ENCODE measurements at regions not wholly inside any gene's neighbourhood (a gene's known extent, or its start where the extent isn't known, plus 50 kb on each side); places are given as distances from the start of the nearest gene placed in this dataset.

DNA sequence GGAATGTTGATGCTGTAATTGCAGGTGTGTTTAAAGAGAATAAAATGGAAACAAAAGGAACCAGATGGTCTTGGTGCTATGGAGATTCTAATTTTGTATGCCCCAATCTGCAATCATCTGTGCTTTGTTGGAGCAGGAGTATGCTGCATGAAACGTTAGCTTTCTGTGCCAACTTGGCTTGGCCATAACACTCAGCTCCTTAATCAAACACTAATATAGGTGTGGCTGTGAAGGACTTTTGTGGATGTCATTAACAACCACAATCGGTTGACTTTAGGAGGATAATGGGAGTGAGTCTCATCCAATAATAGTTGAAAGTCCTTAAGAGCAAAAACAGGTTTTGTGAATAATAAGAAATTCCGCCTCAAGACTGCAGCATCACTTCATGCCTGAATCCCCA lies 399.2 kb downstream of the NLGN4X start:
- DNase-seq: no peak

GRCh38 chrX:5829060-5829459 lies 399.6 kb downstream of the NLGN4X start:
- no peak for DNase-seq

GRCh38 chrX:5823903-5824302 lies 404.8 kb downstream of the NLGN4X start:
- no peak for DNase-seq

DNA sequence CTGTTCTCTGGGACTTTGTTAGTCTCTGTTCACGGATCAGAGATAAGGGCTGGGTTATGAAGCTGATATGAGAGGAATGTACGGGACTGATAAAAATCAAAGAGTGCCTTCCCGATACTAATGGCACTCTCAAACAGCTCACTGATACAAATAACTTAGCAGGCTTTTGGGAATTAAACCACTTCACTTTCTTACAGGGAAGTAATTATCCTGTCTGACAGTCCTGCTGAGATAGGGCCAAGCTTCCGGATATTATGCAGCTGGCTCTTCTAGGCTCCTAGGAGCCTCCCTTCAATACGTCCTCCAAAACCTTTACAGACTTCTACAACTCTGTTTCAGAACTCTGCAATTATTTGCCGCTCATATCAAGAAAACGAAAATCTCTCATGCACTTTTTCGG lies 418.0 kb downstream of the NLGN4X start:
- no peak for DNase-seq

GRCh38 chrX:5807181-5807580 lies 421.5 kb downstream of the NLGN4X start:
- DNase-seq: no peak

GRCh38 chrX:5802391-5802790 lies 426.3 kb downstream of the NLGN4X start:
- DNase-seq: no peak

DNA sequence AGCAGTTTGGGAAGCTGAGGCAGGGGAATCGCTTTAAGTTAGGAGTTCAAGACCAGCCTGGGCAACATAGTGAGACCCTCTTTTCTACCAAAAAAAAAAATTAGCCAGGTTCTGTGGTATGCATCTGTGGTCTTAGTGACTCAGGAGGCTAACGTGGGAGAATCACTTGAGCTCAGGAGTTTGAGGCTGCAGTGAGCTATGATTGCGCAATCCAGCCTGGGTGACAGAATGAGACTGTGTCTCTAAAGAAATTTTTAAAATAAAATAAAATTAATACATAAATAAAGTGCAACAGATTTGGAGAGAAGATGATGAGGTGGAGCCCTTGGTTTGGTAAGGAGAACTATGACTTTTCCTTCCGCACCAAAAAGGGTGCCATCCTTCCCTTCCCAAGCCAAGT lies 436.9 kb downstream of the NLGN4X start:
- DNase-seq: no peak

- DNase-seq: no peak
Observed at GRCh38 chrX:5788910-5789309, 439.8 kb downstream of the NLGN4X start.

DNA sequence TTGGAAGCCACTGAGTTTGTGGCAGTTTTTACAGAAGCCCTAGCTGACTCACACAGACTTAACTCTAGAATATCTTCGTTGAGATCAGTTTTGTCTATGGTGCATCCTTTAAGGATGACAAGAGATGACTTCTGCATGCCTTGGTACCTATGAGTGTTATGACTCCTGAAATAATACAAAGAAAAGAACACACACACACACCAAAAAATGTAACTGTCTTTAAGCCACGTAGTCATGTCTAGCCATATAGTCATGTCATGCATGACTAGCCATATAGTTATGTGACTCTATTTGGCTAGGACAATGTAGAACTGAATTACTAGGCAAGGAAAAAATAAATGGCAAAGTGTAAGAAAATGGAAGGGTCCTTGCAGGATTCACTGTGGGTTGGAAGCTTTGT lies 447.8 kb downstream of the NLGN4X start:
- no peak for DNase-seq

- no peak for DNase-seq
Observed at GRCh38 chrX:5775846-5776430, 452.7 kb downstream of the NLGN4X start.

DNA sequence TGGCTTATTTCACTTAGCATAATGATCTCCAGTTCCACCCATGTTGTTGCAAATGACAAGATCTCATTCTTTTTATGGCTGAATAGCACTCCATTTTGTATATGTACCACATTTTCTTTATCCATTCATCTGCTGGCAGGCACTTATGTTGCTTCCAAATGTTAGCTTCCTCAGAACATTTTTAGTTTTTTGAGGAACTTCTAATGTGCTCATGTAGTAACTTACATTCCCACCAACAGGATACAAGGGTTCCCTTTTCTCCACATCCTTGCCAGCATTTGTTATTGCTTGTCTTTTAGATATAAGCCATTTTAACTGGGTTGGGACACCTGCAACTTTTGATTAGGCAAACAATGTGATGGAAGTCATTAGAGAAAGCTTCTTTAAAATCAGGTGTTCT lies 454.2 kb downstream of the NLGN4X start:
- no peak for DNase-seq

DNA sequence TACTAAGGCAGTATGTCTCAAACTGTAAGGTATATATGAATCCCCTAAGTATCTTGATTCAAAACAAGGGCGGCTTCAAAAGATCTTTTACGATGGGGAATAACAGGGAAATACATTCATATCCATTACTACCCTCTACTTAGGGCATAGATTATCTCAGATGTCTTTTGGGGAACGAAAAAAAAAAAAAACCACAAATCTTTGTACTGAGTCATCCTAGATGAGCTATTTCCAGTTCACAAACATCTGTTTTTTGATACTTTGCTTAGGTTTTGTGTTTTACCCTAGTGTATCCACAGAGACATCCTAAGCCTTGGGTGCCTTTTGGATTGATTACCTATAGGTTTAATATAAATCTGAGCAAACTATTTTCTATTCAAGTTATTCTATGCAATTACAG lies 457.2 kb downstream of the NLGN4X start:
- no peak for DNase-seq

- no peak for DNase-seq
Observed at GRCh38 chrX:5756616-5757015, 472.1 kb downstream of the NLGN4X start.

GRCh38 chrX:5753291-5753690 lies 475.4 kb downstream of the NLGN4X start:
- DNase-seq: no peak

DNA sequence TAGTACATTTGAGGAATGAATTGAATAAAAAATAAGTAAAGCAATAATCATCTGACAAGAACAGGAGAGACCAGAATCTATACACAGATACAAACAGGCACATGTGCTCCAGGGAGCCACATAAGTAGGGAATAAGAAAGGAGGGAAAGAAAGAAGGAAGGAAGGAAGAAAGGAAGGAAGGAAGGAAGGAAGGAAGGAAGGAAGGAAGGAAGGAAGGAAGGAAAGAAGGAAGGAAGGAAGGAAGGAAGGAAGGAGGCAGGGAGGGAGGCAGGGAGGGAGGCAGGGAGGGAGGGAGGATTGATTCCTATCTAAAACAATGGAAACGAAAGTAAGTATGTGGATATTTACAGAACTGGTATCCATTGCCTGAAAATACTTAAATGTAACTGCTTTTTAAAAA lies 475.8 kb downstream of the NLGN4X start:
- DNase-seq: no peak

DNA sequence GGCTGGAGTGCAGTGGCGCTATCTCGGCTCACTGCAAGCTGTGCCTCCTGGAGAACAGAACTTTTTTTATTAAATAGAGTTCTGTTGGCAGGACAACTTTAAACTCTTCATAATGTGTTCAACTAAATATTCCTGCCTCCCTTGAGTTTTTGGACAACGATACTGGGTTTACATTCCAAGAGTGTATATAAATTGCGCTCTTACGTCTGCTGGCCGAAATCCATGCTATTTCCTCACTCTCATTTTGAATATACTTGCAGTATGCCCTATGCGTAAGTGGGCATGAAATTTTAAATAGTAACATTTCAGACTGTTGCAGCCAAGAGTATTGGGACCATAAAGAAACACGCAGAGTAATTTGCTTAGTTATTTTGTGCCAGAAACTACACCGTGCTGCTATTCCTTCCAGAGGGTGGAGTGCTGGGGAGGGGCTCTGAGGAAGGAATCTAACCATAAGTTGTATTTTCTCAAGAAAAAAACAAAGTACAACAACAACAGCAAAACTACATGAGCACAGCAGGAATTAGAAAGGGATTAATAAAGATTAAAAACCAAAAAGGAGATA lies 480.0 kb downstream of the NLGN4X start:
- no peak for DNase-seq

DNA sequence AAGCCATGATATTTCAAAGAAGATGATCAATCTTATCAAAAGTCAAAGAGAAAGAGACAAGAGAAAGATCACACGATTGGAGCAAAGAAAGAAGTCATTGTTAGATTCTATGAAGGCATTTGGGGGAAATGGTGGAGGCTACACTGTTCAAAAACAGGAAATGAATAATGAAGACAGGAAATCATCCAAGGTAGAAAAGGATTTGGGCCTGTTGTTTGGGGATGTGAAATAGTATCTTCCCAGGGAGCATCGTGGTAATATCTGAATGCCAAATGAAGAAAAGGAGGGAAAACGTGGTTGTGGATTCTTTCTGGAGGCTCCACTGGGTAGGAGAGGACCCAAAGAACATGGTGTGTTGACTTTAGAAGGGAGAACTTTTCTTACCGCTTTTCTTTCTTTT lies 482.4 kb downstream of the NLGN4X start:
- no peak for DNase-seq

DNA sequence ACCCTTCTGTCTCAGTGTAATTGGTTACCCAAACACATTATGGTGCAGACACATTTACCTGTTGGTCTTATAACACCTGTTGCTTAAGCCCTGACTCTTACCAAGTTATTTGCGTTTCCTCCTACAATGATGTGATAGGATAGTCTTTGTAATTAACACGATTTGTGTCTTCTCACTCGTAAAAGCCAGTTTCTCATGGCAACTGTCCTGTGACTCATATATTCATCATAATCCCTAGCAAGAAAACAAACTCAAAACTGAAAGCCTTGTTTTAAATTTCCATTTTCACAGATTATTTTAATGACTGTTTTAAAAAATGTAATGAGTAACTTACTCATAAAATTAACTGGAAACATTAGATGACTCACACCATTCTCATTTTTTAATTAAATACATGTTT lies 495.2 kb downstream of the NLGN4X start:
- DNase-seq: no peak

DNA sequence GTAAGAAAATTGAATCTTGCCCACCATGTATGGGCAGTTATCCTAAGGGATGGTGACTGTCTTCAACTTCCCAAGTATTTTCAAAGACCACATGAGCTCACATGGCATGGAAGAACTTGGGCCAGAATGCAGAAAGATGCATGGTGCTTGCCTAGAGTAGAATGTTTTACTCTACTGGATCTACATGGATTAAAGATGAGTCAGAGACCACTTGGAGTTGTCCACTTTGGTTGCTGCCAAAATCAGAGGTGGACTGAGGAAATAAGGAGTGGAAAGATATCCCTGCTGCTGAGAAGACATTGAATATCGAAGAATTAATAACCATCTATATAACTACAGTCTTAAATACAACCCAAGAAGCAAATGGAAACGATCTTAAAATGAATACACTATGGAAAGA lies 498.1 kb downstream of the NLGN4X start:
- DNase-seq: no peak

GRCh38 chrX:5726224-5726623 lies 502.4 kb downstream of the NLGN4X start:
- no peak for DNase-seq

DNA sequence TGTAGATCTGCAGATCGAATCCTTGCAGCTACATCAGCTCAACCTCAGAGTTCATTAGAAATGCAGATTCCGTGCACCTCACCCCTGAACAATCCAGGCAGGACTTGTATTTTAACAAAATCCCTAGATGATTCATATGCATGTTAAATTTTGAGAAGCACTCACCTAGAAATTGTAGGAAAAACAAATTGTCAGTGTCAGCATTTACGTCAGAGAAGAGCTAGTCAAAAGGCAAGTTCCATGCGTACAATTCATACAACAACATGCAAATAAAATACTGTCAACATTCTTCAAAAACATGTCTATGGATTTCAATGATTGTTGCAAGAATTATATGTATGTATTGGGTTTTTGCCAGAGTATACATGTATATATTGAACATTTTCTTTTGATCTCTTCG lies 504.5 kb downstream of the NLGN4X start:
- DNase-seq: no peak

DNA sequence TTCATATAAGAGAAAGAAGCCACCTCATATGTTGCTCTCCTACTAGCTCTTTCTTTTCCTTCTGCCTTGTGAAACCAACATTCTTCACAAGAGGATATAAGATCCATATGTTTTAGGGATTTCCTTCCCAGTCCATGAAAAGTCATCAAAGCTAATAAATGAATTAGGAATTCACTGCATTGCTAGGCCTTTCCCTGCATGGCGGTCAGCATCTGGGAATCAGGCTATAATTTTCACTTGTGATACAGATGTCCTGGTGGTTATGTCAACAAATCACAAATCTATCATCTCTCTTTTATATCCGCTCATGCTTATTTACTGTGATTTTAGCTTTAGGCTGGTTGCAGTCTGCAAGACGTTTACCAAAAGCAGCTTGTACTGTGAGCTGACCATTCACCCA lies 510.0 kb downstream of the NLGN4X start:
- DNase-seq: peak; percentile 9 to 33

GRCh38 chrX:5716666-5717065 lies 512.0 kb downstream of the NLGN4X start:
- no peak for DNase-seq

- DNase-seq: no peak
Observed at GRCh38 chrX:5708251-5708650, 520.4 kb downstream of the NLGN4X start.

GRCh38 chrX:5702890-5703289 lies 525.8 kb downstream of the NLGN4X start:
- no peak for DNase-seq

DNA sequence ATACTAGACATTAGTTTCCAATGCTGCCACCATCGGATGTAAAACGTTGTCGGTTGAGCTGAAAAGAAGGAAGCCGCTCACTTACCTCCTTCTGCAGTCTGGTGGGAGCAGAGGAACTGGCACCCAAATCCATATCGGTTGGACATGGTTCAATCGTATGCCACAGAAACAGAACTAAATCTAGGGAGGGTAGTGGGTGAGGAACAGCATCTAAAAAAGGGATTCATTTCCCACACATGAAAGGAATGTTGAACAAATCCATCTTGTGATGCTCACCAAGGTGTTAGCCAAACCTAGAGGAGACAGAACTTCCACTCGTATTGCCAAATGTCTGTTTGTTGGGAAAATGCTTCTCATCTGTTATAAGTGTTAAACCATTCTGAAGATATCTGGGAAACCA lies 532.7 kb downstream of the NLGN4X start:
- DNase-seq: no peak
